Activated CD4-positive, alpha-beta T cell treated with anti-CD3 and anti-CD28 coated beads for 36 hours (primary cell): ENCODE measurements at regions not wholly inside any gene's neighbourhood (a gene's known extent, or its start where the extent isn't known, plus 50 kb on each side); places are given as distances from the start of the nearest gene placed in this dataset.
A peak's percentile ranks its signal among the peaks of the same experiment; 100 is the strongest.

Source experiments
- ATAC-seq: fragments of 200-7000 bp; cut with Tn5 transposase; one replicate; pipeline ENCODE4 v1.10.0; 2021; ENCODE audit warnings: mild to moderate bottlenecking, moderate library complexity
- CTCF ChIA-PET: fragments of 350-600 bp; sonication (Branson Sonifier 250); formaldehyde crosslinking; loops from one replicate; lab custom pipeline; 2021; ENCODE audit warnings: antibody characterized with exemption; lab: Charles Lee
- POLR2A ChIA-PET: fragments of 350-600 bp; sonication (Branson Sonifier 250); formaldehyde crosslinking; loops from one replicate; lab custom pipeline; 2021; ENCODE audit warnings: antibody characterized with exemption, inconsistent platforms; lab: Charles Lee
- DNase-seq: peaks from one replicate; pipeline ENCODE4 v3.0.0-alpha.2; 2020
- H3K27ac Mint-ChIP-seq: one replicate; pipeline ENCODE4 v1.8.0; 2021; ENCODE audit warnings: mixed read lengths
- H3K27me3 Mint-ChIP-seq: one replicate; pipeline ENCODE4 v1.8.0; 2021; ENCODE audit warnings: mixed read lengths
- H3K36me3 Mint-ChIP-seq: one replicate; pipeline ENCODE4 v1.8.0; 2021; ENCODE audit warnings: low read depth, mixed read lengths
- H3K4me1 Mint-ChIP-seq: one replicate; pipeline ENCODE4 v1.8.0; 2021; ENCODE audit warnings: mixed read lengths
- H3K4me3 Mint-ChIP-seq: one replicate; pipeline ENCODE4 v1.8.0; 2021; ENCODE audit warnings: mild to moderate bottlenecking, moderate library complexity, mixed read lengths
- H3K9me3 Mint-ChIP-seq: one replicate; pipeline ENCODE4 v1.8.0; 2021; ENCODE audit warnings: low read depth, mixed read lengths
- intact Hi-C, 2 experiments: fragments of 100-400 bp; cut with DNase I in 1 of 2; cut with micrococcal nuclease in 1 of 2; formaldehyde crosslinking; loops; one replicate each; pipeline versions ENCODE4 v1.14.2 to v1.15.1; 2022 to 2024; cut with DNase I, micrococcal nuclease

DNA sequence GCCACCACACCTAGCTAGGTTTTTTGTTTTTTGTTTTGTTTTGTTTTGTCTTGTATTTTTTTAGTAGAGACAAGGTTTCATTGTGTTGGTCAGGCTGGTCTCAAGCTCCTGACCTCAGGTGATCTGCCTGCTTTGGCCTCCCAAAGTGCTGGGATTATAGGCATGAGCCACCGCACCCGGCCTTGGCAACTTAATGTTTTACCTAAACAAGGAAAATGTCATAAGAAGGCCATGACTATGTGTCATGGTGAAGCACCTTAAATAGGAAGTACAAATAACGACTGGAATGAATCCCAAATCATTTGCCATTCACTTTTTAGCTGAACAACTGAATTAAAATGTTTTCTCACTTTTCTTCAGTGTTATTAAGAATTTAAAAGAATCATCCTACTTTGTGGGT lies 465.2 kb downstream of the KCTD12 start:
- H3K4me3 Mint-ChIP-seq: no peak overlapping the region
- no peaks in the 10 kb centered on the region for H3K9me3 Mint-ChIP-seq
- no peaks in the 10 kb centered on the region for H3K36me3 Mint-ChIP-seq
- no peaks in the 10 kb centered on the region for H3K4me1 Mint-ChIP-seq
- DNase-seq (no peak), ATAC-seq (no peak)
- intact Hi-C loops: no loop called here
- CTCF ChIA-PET: interaction anchor here (0.5 to 0.9 kb wide), 2 partner anchors 52 to 544 kb away, joined by 3 to 5 read pairs; no protein-coding TSS in a partner anchor
- H3K27ac Mint-ChIP-seq: no peak overlapping the region
- POLR2A ChIA-PET: no interaction called here
- H3K27me3 Mint-ChIP-seq: peaks cover 2% of the 10 kb centered on the region

DNA sequence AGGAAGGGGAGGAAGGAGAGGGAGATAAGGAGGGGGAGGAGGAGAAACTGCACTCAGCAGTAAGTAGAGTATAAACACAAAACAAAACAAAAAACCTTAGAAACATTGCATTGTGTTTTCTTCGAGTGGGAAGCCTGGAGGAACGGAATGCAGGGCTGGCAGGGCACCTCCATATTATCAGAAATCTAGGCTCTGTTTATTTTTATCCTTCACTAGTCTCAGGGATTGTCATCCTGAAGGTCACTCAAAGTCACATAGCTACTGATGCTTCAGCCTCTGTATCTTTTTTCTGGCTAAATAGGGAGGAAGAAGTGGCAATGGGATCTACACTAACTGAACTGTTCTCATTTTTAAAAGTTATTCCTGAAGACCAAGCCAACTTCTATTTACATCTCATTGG lies 467.8 kb downstream of the KCTD12 start:
- no peaks in the 10 kb centered on the region for H3K4me1 Mint-ChIP-seq
- H3K36me3 Mint-ChIP-seq: no peaks in the 10 kb centered on the region
- H3K27ac Mint-ChIP-seq: no peak overlapping the region
- no peak for ATAC-seq
- ChIA-PET POLR2A (no interaction called here), CTCF (no interaction called here)
- intact Hi-C loops: no loop called here
- H3K4me3 Mint-ChIP-seq: no peak overlapping the region
- H3K9me3 Mint-ChIP-seq: no peaks in the 10 kb centered on the region
- no peaks in the 10 kb centered on the region for H3K27me3 Mint-ChIP-seq
- no peak for DNase-seq

DNA sequence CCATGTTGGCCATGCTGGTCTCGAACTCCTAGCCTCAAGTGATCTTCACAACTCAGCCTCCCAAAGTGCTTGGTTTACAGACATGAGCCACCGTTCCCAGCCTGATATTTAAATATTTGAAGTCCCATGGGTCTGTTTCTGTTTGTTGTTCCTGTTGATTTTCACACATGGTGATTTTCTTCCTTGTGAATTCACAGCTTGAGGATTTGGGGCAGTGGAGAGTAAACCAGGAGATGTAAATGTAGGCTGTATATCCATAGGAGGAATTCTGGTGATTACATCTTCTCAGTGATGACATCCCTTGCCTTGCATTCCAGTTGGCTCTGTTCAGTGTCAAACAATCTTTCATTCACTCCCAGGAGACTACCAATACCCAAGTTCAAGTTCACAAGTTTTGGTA lies 471.9 kb downstream of the KCTD12 start:
- ChIA-PET POLR2A (no interaction called here), CTCF (no interaction called here)
- DNase-seq: no peak
- no peak for ATAC-seq
- Mint-ChIP-seq H3K27me3 (no peaks in the 10 kb centered on the region), H3K4me3 (no peak overlapping the region), H3K27ac (no peak overlapping the region), H3K4me1 (no peaks in the 10 kb centered on the region), H3K9me3 (no peaks in the 10 kb centered on the region), H3K36me3 (no peaks in the 10 kb centered on the region)
- intact Hi-C loops: no loop called here

DNA sequence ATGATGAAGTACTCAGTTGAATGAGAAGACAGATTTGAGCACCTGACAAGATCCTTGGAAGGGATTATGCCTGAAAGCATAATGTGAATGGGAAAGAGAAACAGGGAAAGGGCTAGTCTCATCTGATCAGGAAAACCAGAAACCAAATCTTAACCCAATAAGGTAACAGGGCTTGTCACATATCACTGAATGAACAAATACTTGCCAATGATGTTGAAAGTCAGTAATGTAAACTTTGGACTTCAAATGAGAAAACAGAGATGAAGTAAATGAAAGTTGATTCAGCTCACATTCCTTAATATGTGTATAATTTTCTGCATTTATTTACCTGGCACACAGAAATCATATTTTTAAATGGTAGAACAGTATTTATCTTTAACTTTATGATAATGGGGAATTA lies 480.0 kb downstream of the KCTD12 start:
- ChIA-PET POLR2A (no interaction called here), CTCF (no interaction called here)
- H3K36me3 Mint-ChIP-seq: no peaks in the 10 kb centered on the region
- ATAC-seq (no peak), DNase-seq (no peak)
- no peaks in the 10 kb centered on the region for H3K4me1 Mint-ChIP-seq
- H3K27me3 Mint-ChIP-seq: no peaks in the 10 kb centered on the region
- no peaks in the 10 kb centered on the region for H3K9me3 Mint-ChIP-seq
- H3K4me3 Mint-ChIP-seq: no peak overlapping the region
- intact Hi-C loops: no loop called here
- no peak overlapping the region for H3K27ac Mint-ChIP-seq

DNA sequence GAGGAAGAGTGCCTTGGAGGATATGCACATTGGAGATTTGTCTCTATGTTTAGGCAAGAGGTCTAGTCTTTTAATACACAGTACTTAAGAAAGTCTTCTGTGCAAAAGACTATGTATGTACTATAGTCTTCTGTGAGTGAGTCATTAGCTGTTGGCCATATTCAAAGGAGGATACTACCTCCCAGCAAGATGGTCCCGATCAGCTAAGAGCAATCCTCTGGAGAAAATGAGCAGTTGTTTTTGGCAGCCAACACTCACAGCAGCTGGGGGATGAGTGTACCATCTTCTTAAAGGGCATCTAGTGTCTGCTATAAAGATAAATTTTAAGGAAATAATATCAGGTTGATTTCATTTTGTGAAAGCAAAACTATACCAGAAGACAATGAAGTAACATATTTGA lies 487.8 kb downstream of the KCTD12 start:
- DNase-seq (no peak), ATAC-seq (no peak)
- no peak overlapping the region for H3K4me3 Mint-ChIP-seq
- no peak overlapping the region for H3K27ac Mint-ChIP-seq
- no peaks in the 10 kb centered on the region for H3K36me3 Mint-ChIP-seq
- H3K27me3 Mint-ChIP-seq: peaks cover 2% of the 10 kb centered on the region
- intact Hi-C loops: no loop called here
- CTCF ChIA-PET: interaction anchor here (1.1 to 1.2 kb wide), 2 partner anchors 11 to 13 kb away, joined by 3 read pairs; no protein-coding TSS in a partner anchor
- no peaks in the 10 kb centered on the region for H3K9me3 Mint-ChIP-seq
- H3K4me1 Mint-ChIP-seq: peaks cover 5% of the 10 kb centered on the region
- POLR2A ChIA-PET: no interaction called here

DNA sequence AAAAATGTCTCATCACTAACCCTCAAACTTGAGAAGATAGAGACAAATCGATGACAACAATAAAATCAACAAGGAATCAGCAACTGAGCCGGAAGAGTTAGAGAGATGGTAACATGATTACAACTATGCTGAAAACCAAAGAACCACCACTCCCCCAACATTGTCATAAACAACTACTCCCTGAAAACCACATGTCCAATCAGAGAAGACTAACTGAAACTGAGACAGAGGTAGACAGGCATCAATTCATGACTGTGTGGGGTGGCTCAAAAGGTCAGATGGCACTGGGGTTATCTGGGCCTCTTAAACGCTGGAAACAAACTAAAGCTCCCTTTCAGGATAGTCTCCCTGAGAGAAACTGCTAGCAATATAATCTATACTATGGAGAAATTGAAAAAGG lies 488.8 kb downstream of the KCTD12 start:
- H3K27ac Mint-ChIP-seq: no peak overlapping the region
- H3K9me3 Mint-ChIP-seq: no peaks in the 10 kb centered on the region
- CTCF ChIA-PET: no interaction called here
- H3K4me3 Mint-ChIP-seq: no peak overlapping the region
- intact Hi-C loops: no loop called here
- DNase-seq (peak; percentile 13), ATAC-seq (peak; percentile 81)
- H3K4me1 Mint-ChIP-seq: peaks cover 5% of the 10 kb centered on the region
- POLR2A ChIA-PET: no interaction called here
- no peaks in the 10 kb centered on the region for H3K36me3 Mint-ChIP-seq
- H3K27me3 Mint-ChIP-seq: peaks cover 2% of the 10 kb centered on the region

DNA sequence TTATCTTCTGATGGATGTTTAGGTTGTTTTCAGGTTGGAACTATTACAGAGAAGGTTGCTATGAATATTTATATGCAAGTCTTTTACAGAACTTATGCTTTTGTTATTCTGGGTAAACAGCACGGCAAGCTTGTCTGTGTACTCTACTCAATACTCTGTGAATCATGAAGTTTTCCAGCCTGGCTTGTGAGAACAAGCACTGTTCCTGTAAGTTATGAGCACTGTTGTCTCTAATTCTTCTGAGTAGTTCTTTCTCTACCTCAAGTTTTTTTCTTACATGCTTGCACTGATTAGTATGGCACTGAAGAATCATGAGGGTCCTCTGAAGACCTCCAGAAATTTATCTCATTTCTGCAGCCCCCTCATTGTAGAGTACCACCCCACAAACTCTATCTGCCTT lies 496.9 kb downstream of the KCTD12 start:
- ChIA-PET CTCF (no interaction called here), POLR2A (no interaction called here)
- H3K4me3 Mint-ChIP-seq: no peak overlapping the region
- no peaks in the 10 kb centered on the region for H3K4me1 Mint-ChIP-seq
- intact Hi-C loops: no loop called here
- no peaks in the 10 kb centered on the region for H3K27me3 Mint-ChIP-seq
- no peaks in the 10 kb centered on the region for H3K9me3 Mint-ChIP-seq
- DNase-seq (no peak), ATAC-seq (no peak)
- no peaks in the 10 kb centered on the region for H3K36me3 Mint-ChIP-seq
- H3K27ac Mint-ChIP-seq: no peak overlapping the region

DNA sequence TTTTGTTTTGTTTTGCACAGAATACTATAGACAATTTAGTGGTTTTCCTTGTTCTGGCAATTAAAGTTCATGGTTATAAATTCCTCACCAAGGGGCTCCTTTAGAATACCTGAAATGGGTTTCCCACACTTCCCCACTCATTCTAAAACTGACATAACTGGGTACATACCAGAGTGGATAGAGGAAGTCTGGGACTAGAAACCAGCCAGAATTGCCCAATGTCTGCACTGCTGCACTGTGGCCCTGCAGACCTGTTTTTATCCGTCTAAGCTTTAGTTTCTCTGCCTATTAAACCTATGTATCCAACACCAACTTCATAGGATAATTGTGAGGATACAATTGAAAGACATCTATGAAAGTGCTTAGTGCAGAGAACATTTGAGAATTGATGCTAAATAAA lies 498.6 kb downstream of the KCTD12 start:
- ChIA-PET CTCF (interaction anchor here (1.0 kb wide), 1 partner anchor 11 kb away, joined by 3 read pairs; no protein-coding TSS in a partner anchor), POLR2A (no interaction called here)
- H3K4me3 Mint-ChIP-seq: no peak overlapping the region
- intact Hi-C loops: no loop called here
- no peaks in the 10 kb centered on the region for H3K36me3 Mint-ChIP-seq
- H3K9me3 Mint-ChIP-seq: no peaks in the 10 kb centered on the region
- ATAC-seq: no peak
- no peaks in the 10 kb centered on the region for H3K4me1 Mint-ChIP-seq
- DNase-seq: no peak
- H3K27me3 Mint-ChIP-seq: no peaks in the 10 kb centered on the region
- H3K27ac Mint-ChIP-seq: no peak overlapping the region

DNA sequence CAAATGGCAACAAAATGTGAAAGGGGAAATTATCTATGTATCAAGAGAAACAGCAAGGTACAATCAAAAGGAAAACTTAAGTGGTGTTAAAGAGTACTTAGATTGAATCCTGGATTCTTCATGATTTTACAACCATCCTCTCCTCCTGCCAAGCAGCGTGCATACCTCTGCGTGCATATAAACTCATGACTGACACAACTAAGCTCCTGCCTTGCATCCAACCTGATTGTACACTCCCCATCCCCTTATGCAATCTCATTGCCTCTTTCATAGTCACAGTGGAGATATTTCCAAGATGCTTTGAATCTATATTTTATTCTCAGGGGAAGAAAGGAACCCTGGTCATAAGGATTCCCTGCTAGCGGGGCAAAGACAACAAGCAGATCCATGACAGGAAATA lies 499.9 kb downstream of the KCTD12 start:
- no peak overlapping the region for H3K4me3 Mint-ChIP-seq
- no peaks in the 10 kb centered on the region for H3K36me3 Mint-ChIP-seq
- CTCF ChIA-PET: no interaction called here
- H3K4me1 Mint-ChIP-seq: no peaks in the 10 kb centered on the region
- intact Hi-C loops: no loop called here
- no peaks in the 10 kb centered on the region for H3K9me3 Mint-ChIP-seq
- POLR2A ChIA-PET: no interaction called here
- H3K27me3 Mint-ChIP-seq: no peaks in the 10 kb centered on the region
- DNase-seq (no peak), ATAC-seq (no peak)
- H3K27ac Mint-ChIP-seq: no peak overlapping the region

DNA sequence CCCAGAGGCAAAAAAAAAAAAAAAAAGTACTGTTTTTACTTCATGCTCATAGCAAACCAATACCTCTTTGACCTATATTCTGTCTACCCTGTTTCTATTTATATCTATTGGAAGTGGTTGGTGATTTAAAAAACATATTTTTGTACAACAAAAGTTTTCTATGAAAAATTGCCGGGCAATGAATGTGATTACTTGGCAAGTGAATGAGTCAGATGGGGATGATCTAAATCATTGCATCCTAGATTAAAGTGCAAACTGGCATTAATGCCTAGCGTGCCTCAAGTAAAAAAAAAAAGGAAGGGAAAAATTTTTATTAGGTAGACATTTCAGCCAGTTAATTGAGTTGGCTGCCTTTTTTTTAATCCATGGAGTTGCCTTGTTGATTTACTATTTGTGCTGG lies 500.6 kb downstream of the KCTD12 start:
- intact Hi-C loops: no loop called here
- no peaks in the 10 kb centered on the region for H3K27me3 Mint-ChIP-seq
- CTCF ChIA-PET: interaction anchor here (0.6 to 1.2 kb wide), 2 partner anchors 13 to 436 kb away, joined by 3 read pairs; no protein-coding TSS in a partner anchor
- no peaks in the 10 kb centered on the region for H3K36me3 Mint-ChIP-seq
- POLR2A ChIA-PET: no interaction called here
- ATAC-seq: no peak
- H3K9me3 Mint-ChIP-seq: no peaks in the 10 kb centered on the region
- no peak overlapping the region for H3K4me3 Mint-ChIP-seq
- H3K27ac Mint-ChIP-seq: no peak overlapping the region
- no peak for DNase-seq
- no peaks in the 10 kb centered on the region for H3K4me1 Mint-ChIP-seq

DNA sequence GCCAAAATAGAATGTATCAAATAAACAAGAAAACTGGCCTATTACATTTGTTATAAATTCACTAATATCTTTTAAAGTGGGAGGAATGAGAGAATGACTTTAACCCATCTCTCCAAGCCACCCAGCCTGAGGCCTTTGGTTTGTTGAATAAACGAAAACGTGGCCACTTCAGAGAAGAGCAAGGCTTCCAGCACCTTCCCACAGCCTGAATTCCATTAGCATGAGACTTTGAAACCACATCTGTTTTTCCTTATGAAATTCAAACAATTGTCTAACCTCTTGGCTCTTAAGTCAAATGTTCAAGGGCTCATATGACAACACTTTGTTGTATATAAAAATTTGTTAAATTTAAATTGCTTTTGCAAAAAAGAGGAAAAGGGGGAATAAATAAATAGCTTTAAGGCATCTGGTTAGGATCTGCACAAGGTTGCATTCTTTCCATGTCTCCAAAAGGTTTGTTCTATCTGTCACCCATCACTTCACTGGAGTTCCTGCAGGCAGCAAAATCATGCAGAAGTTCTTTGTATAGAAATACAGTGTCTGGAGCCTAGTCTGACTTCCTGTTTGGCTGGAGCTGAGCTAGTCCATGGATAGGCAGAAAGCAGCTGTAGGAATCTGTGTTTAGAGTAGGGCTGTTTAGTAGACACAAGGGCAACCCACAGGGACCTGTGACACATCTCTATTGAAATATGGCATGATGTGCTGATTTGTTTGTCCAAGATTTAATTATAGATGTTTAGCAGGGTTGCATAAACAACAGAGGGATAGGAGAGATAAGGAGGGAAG lies 502.3 kb downstream of the KCTD12 start:
- Mint-ChIP-seq H3K4me3 (no peak overlapping the region), H3K36me3 (no peaks in the 10 kb centered on the region), H3K9me3 (no peaks in the 10 kb centered on the region), H3K27ac (no peak overlapping the region), H3K4me1 (no peaks in the 10 kb centered on the region), H3K27me3 (no peaks in the 10 kb centered on the region)
- ATAC-seq (no peak), DNase-seq (no peak)
- ChIA-PET POLR2A (no interaction called here), CTCF (no interaction called here)
- intact Hi-C loops: no loop called here

DNA sequence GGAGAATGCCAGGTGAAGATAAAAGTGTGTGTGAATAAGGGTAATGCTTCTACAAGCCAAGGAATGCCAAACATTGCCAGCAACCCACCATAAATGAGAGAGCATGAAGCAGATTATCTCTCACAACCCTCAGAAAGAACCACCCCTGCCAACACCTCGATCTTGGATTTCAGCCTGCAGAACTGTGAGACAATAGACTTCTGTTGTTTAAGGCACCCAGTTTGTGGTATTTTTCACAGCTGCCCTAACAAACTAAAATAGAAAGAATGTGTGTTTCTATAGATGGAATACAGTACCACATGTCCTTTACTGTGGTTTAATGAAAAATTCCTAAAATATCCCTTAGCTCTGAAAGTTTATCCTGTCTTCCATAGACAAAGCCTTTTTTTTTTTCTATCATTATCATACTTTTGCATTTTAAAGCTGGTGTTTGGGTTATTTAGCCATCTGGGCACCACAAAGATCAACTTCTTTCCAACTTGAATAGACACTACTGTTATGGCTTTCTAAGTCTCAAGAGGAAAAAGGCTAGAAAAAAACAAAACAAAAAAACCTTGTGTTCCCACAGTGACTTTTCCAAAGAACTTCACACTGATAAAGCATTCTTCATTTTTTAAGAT lies 505.6 kb downstream of the KCTD12 start:
- ChIA-PET CTCF (no interaction called here), POLR2A (interaction anchor here (0.6 kb wide), 1 partner anchor 39 kb away, joined by 3 read pairs; no protein-coding TSS in a partner anchor)
- Mint-ChIP-seq H3K27ac (no peak overlapping the region), H3K36me3 (no peaks in the 10 kb centered on the region), H3K4me3 (no peak overlapping the region), H3K4me1 (no peaks in the 10 kb centered on the region), H3K9me3 (no peaks in the 10 kb centered on the region), H3K27me3 (no peaks in the 10 kb centered on the region)
- ATAC-seq (no peak), DNase-seq (no peak)
- intact Hi-C loops: no loop called here
